ENCODE measurements at regions not wholly inside any gene's neighbourhood (a gene's known extent, or its start where the extent isn't known, plus 50 kb on each side); places are given as distances from the start of the nearest gene placed in this dataset.

- no peak overlapping the region for H3K27ac ChIP-seq
- no peak for DNase-seq
- no peak overlapping the region for H3K4me3 ChIP-seq (ENCODE audit: low read depth, low read length)
- H3K27me3 ChIP-seq (replicated peaks) = no peaks in the 10 kb centered on the region
- in situ Hi-C loops (cut with HindIII; ENCODE audit: low pct_ligation_motif_present, low sequenced_read_pairs) = no loop called here
- no peaks in the 10 kb centered on the region for H3K36me3 ChIP-seq (replicated peaks)
- no peak for TF ChIP-seq CTCF (IDR thresholded peaks at IDR 0.05; ENCODE audit: low read depth, low read length, missing control alignments)
Measured at GRCh38 chr2:104685591-104685990, 168.3 kb upstream of the POU3F3 start.

- no peak for DNase-seq
- H3K4me3 ChIP-seq (ENCODE audit: low read depth, low read length) = no peak overlapping the region
- no peaks in the 10 kb centered on the region for H3K27me3 ChIP-seq (replicated peaks)
- H3K27ac ChIP-seq = no peak overlapping the region
- no peaks in the 10 kb centered on the region for H3K36me3 ChIP-seq (replicated peaks)
- in situ Hi-C loops (cut with HindIII; ENCODE audit: low pct_ligation_motif_present, low sequenced_read_pairs) = no loop called here
- no peak for TF ChIP-seq CTCF (IDR thresholded peaks at IDR 0.05; ENCODE audit: low read depth, low read length, missing control alignments)
Measured at GRCh38 chr2:104687147-104687546, 166.8 kb upstream of the POU3F3 start.

GRCh38 chr2:104690255-104690984 lies 163.5 kb upstream of the POU3F3 start:
- in situ Hi-C loops (cut with HindIII; ENCODE audit: low pct_ligation_motif_present, low sequenced_read_pairs) = no loop called here
- Histone ChIP-seq H3K27ac (no peak overlapping the region), H3K4me3 (ENCODE audit: low read depth, low read length) (no peak overlapping the region), H3K27me3 (replicated peaks) (no peaks in the 10 kb centered on the region), H3K36me3 (replicated peaks) (no peaks in the 10 kb centered on the region)
- no peak for TF ChIP-seq CTCF (IDR thresholded peaks at IDR 0.05; ENCODE audit: low read depth, low read length, missing control alignments)
- DNase-seq = no peak

- no peak overlapping the region for H3K27ac ChIP-seq
- TF ChIP-seq CTCF (IDR thresholded peaks at IDR 0.05; ENCODE audit: low read depth, low read length, missing control alignments) = no peak
- DNase-seq = no peak
- no peaks in the 10 kb centered on the region for H3K36me3 ChIP-seq (replicated peaks)
- H3K27me3 ChIP-seq (replicated peaks) = no peaks in the 10 kb centered on the region
- no peak overlapping the region for H3K4me3 ChIP-seq (ENCODE audit: low read depth, low read length)
- in situ Hi-C loops (cut with HindIII; ENCODE audit: low pct_ligation_motif_present, low sequenced_read_pairs) = no loop called here
Measured at GRCh38 chr2:104698276-104698675, 155.6 kb upstream of the POU3F3 start.

- Histone ChIP-seq H3K4me3 (ENCODE audit: low read depth, low read length) (no peak overlapping the region), H3K27ac (no peak overlapping the region), H3K27me3 (replicated peaks) (no peaks in the 10 kb centered on the region), H3K36me3 (replicated peaks) (no peaks in the 10 kb centered on the region)
- no peak for DNase-seq
- TF ChIP-seq CTCF (IDR thresholded peaks at IDR 0.05; ENCODE audit: low read depth, low read length, missing control alignments) = no peak
- in situ Hi-C loops (cut with HindIII; ENCODE audit: low pct_ligation_motif_present, low sequenced_read_pairs) = no loop called here
Measured at GRCh38 chr2:104701411-104701911, 152.5 kb upstream of the POU3F3 start.
